Caki2 (cell line): ENCODE measurements at regions not wholly inside any gene's neighbourhood (a gene's known extent, or its start where the extent isn't known, plus 50 kb on each side); places are given as distances from the start of the nearest gene placed in this dataset.
"Not testable (repeated sequence)": the region's sequence is repeated elsewhere in the genome, so short reads cannot be mapped to it uniquely, and the experiment has no call there.

Experiments used
- DNase-seq: peaks from one replicate; pipeline ENCODE4 v3.0.0-alpha.2; 2015; ENCODE audit warnings: low read depth
- in situ Hi-C: cut with HindIII; loops from 2 replicates; pipeline ENCODE4 v1.10.0; 2016; ENCODE audit warnings: low sequenced_read_pairs, low pct_unique_long_range_greater_than_20kb, mixed read lengths

DNA sequence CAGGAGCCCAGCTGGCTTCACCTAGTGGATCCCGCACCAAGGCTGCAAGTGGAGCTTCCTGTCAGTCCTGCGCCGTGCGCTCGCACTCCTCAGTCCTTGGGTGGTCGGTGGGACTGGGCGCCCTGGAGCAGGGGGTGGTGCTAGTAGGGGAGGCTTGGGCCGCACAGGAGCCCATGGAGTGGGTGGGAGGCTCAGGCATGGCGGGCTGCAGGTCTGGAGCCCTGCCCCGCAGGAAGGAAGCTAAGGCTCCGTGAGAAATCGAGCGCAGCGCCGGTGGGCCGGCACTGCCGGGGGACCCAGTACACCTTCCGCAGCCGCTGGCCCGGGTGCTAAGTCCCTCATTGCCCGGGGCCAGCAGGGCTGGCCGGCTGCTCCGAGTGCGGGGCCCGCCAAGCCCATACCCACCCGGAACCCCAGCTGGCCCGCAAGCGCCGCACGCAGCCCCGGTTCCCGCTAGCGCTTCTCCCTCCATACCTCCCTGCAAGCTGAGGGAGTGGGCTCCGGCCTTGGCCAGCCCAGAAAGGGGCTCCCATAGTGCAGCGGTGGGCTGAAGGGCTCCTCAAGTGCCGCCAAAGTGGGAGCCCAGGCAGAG, 1425.2 kb upstream of the PRMT6 start:
- DNase-seq, in situ Hi-C loops: not testable (repeated sequence)

DNA sequence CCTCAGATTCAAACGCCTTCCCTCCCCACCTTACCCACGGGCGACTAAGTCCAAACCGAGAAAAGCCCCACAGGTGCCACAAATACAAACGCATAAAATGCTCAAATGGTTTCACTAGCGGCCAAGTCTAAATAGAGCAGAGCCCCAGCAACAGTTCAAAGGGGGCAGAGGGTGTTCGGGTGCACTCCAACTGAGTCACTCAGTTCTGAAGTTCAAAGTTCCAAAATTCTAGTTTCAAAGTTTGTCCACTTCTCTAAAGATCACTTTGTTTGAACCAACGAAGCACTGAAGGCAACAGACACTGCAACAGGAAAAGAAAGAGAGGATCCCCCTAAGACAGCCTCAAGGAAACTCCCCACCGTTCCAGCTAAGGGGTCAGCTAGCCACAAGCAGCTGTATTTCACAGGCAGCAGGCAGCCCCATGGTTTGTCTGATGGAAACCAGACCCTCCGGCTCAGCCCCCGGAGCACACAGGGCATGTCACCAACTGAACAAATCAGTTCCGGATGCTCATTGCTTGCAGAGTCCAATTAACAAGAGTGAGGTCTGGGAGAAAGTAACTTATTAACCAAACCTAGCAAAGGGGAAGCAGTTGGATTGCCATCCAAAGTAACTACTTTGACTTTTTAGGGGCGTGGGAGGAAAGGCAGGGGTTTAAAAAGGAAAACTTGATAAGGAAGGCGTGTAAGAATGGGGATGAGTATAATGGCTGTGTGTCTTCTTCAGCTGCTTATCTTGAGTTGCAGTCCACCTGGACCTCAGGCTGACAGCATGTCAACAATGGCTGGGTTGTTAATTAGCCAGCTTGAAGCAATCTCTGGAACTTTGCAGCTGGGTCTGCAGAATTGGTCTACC, 1423.9 kb upstream of the PRMT6 start:
- DNase-seq, result peak; percentile 48
- in situ Hi-C loops, result no loop called here

DNA sequence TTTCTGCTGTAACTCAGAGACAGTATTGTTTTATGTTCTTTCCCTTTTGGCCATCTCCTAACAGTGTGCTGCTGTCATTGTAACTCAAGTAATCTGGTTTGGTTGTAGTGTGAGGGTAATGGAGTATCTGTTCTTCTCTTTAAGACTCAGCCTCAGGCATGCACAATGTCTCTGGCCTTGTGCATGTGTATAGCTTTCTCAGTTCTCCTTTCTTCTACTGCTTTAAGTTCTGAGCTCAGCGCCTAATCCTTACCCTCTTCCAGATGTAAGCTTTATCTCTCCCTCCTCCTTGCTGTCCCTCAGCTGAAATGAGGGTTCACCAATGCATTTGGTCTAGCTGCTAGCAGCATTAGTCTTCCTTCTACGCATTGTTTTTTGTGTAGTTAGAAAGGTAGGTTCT, 1420.4 kb upstream of the PRMT6 start:
- in situ Hi-C loops, result no loop called here
- no peak for DNase-seq

DNA sequence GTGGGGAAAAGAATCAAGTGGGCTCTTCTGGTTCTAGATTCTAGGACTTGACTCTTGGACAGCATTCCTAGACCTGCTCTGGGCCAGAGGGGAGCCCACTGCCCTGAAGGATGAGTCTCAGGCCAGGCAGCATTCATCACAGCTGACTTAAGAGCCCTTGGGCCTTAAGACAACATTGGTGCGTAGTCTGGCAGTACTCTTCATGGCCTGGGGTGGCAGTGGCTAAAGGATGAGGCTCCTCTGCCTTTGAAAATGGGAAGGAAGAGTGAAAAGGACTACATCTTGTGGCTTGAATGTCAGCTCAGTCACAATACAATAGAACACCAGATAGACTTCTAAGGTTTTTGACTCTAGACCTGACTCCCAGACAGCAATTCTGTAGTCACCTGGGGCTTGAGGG, 1415.1 kb upstream of the PRMT6 start:
- in situ Hi-C loops, result no loop called here

DNA sequence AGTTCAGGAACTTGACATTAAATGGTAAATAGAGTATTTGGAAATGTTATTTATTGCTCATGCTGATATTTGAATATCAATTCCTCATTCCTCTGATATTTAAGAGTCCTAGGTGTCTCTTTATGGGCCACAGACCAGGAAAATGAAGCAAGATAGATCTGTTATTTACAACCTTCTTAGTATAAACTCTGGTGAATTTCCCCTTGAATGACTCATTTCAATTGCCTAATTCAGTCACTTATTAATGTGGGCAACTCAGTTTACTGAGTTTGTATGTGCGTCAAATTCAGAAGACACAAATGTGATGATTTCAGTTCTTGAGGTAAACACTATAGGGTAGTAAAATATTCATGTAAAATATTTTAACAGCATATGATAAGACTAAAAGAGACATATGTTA, 1404.4 kb upstream of the PRMT6 start:
- DNase-seq, result peak; percentile 41

More for the DNA sequence above, 1415.1 kb upstream of the PRMT6 start:
- no peak for DNase-seq

DNA sequence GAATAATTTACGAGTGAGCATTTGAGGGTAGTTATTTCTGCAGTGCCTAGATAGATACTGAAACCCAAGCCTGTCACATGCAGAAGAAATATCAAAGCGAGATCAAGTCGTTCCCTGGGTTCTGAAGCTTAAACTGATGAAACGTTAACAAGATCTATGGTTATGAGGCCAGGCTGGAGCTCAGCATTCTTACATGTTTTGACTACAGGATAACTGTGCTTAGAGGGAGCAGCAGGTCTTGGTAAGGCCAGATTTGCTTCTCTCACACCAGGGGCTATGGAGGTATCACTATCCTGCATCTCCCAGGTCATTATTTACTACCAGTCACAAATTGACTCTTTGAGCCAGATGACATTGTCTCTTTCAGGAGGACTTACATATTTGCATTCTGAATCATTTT, 1401.4 kb upstream of the PRMT6 start:
- in situ Hi-C loops, result no loop called here
- no peak for DNase-seq

More for the DNA sequence above, 1404.4 kb upstream of the PRMT6 start:
- in situ Hi-C loops, result no loop called here

DNA sequence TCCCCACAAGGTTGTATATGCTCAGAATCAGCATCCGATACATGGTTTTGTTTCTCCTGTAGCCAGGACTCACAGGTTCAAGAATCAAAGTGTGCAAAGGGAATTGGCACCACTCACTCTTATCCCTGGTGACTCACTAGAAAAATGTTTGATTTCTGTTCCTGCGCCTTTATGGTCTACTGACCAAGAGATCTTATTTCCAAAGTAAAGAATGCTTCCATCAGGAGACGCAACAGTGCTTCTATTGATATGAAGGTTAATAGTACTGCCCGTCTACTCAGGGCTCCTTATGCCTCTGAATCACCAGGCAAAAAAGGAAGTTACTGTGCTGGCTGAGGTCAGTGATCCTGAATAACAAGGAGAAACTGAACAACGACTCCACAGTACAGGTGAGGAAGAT, 1392.0 kb upstream of the PRMT6 start:
- DNase-seq, result peak; percentile 91
- in situ Hi-C loops, result no loop called here

DNA sequence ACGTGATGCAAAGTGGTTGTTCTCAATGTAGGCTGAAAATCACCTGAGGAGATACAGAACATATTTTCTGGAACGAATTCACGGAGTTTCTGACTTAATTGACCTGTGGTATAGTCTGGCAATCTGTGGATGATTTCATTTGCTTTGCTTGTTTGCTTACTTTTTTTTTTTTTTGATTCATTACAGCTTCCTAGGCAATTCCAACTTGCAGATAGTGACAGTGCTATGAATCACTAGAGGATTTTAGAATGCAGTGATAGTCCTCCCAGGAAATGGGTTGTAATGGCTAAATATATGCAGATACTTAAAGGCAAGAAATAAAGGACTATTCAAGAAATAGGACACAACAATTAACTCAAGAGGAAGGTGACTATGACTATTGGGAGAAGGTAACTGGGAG, 1378.1 kb upstream of the PRMT6 start:
- DNase-seq, result peak; percentile 51
- in situ Hi-C loops, result no loop called here

DNA sequence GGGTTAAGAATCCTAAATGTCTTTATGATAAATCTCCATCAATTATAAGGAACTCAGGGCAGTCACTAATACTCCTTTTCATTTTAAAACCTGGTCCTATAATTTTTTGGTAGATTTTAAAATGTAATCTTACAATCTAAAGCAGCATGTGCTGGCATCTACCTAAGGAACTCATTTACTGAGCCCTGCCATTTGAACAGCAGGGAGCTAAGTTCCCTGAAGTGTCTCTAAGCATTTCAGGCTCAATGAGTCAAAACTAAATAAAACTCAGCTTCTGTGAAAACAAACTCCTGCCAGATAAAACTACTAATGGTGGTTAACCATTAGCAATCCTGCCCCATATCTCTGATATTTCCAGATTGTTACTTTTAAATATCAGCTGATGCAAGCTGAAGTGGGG, 1371.8 kb upstream of the PRMT6 start:
- in situ Hi-C loops, result no loop called here

DNA sequence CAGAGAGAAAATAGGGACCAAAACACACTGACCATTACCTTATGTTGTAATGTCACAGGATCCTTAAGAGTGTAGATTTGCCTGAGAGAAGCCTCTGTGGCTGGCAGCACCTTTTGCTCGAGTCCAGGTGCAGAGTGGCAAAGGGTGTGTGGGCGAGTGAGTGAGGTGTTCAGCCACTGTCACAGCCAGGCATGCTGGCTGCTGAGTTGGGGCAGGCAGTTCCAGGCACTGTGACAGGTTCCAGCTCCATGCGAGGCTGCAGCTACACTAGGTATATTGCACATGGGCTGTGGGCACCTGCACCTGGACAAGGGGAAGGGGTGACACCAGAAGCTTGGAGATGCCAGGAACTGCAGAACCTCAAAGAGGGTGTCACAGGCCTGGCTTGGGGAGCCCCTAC, 1370.4 kb upstream of the PRMT6 start:
- in situ Hi-C loops, result no loop called here
- no peak for DNase-seq

More for the DNA sequence above, 1371.8 kb upstream of the PRMT6 start:
- DNase-seq, result peak; percentile 38

DNA sequence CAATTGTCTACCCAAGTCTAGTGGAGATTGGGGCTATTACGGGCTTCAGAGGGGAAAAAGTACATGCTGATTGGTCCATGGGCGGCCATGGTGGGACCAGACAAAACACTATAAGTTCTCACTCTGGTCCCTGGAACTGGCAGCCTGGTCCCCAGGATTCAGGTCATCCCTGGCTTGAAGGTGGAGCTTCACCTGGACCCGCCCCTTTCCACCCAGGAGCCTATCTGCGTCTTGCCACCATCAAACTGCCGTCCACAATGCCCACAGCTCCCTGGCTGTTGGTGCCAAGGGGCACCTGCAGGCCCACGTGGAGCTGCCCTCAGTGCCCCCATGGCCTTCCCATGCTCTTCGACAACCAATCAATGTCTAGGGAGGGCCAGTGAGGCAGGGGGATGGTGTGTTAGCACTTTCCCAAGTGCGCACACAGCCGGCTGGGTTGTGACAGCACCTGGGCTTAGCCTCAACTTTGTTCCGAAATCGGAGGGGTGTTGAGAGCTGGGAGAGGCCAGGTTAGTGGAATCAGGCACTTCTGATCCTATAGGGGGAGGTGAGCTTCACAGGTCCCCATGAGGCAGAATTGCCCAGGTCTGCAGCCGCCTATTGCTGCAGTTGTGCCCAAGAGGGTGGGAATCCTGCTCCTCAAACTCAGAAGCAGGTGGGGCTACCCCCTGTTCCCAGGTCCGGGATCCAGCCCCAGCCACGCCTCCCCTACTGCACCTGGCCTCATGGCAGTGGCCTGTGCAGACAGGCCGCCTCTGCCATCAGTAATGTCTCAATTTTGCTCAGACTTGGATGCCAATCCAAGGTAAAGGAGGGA, 1369.4 kb upstream of the PRMT6 start:
- no peak for DNase-seq
- in situ Hi-C loops, result no loop called here

DNA sequence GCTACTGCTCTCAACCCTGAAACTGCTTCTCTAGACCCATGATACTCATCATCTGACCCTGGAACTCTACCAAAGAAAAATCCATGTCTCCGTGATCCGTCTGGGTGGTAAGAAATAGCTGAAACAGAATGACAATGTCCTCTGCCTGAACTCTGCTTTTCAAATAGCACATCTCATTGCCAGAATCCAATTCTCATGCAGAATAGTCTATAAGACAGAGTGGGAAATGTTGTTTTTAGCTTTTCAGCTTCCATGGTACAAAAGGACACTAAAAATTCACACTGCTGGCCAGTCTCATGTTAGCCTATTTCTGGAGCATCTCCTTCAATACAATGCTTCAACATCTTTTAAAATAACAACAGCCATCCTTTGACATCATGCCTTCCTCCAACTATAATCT, 1355.8 kb upstream of the PRMT6 start:
- in situ Hi-C loops, result no loop called here
- no peak for DNase-seq

DNA sequence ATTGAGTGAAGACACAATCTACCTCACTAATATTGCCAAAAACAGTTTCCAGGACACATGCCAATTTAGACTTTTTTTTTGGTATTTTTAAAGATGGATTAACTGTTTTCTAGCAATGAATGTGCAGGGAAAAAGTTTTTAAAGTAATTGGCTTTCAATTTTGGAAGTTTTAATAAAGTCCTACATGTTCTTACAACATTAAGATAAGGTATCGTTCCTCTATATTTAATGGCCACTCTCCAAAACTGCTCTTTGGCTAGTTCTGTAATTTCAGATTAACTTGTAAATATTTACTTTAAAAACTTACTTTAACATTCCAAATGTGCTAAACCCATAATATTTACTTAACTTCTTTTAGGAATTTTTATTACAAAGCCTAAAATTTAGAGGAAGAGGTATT, 1332.2 kb upstream of the PRMT6 start:
- DNase-seq, result no peak
- in situ Hi-C loops, result no loop called here

DNA sequence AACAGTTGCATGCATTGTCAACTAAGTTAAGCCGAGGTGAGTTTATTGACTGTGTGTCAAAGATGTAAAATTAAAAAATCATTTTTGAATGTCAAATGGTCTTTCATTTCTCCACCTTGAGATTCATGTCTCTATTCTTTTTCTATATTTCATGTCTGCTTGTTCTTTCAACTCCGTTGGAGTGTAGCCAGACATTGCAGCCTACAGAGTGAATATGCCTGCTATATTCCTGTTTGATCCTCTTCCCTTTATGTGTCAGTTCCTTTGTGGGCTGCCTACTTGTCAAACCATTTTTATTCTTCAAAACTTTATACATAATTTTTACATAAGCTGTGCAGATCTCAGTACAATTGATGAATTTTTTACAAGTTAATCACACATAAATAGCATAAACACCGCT, 1325.8 kb upstream of the PRMT6 start:
- in situ Hi-C loops, result no loop called here
- no peak for DNase-seq

DNA sequence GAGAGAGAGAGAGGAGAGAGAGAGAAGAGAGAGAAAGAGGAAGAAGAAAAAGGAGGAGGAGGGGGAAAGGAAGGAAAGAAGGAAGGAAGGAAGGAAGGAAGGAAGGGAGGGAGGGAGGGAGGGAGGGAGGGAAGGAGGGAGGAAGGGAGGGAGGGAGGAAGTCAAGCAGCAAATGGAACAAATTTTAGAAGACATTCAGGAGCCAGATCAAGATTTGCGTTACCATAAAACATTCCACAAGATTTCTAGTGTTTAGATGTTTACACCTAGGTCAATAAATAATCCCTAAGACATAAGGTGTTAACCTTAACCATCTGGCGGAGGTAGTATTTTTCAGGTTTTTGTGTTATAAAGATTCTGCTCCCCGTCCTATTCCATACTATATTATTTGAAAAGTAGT, 1320.1 kb upstream of the PRMT6 start:
- no peak for DNase-seq
- in situ Hi-C loops, result no loop called here

DNA sequence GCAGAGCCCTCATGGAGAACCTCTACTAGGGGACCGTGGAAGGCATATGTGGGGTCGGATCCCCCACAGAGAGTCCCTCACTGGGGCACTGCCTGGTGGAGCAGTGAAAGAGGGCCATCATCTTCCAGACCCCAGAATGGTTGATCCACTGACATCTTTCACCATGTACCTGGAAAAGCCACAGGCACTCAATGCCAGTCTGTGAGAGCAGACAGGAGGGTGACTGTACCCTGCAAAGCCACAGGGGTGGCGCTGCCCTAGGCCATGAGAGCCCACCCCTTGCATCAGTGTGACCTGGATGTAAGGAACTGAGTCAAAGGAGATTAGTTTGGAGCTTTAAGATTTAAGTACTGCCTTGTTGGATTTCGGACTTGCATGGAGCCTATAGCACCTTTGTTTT, 1276.7 kb upstream of the PRMT6 start:
- DNase-seq, result no peak
- in situ Hi-C loops, result no loop called here

DNA sequence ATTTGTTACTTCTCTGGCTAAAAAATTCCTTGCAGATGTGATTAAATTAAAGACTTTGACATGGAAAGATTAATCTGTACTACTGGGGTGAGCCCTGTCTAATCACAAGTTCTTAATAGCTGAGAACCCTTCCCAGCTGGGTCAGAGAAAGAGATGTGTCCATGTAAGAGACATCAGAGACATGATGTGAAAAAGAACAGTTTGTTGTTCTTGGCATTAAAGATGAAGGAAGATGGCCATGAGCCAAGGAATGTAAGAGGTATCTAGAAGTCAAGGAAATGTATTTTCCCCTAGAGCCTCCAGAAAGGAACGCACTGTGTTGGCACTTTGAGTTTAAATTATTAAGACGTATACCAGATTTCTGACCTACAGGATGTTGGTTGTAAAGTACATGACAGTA, 1271.5 kb upstream of the PRMT6 start:
- DNase-seq, result peak; percentile 5
- in situ Hi-C loops, result no loop called here

DNA sequence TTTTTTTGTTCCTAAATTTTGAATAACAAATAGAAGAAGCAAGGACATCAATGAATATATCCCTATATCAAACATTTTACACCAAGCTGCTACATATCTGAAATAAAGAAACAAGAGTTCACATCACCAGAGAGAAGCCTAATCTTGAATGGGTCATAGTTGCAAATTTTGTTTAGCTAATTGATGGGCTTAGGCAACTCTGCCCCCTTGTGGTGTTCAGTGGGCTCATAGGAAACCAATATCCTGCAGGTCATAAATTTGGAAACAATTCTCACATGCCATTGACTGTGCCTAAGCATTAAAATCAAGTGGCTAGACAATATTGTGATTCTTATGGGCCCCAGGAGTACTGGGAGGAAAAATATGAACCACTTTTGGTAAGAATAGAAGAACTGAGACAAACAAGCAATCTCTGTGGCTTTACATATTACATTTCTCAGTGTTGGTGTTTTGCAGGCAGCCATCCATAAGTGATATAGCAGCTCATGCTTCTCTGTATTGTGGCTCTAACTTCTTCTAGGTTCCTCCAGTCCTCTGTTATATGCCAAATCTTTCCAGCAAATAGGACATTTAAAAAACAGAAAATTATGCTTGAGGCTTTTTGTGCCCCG, 1262.8 kb upstream of the PRMT6 start:
- in situ Hi-C loops, result no loop called here
- DNase-seq, result peak; percentile 25

DNA sequence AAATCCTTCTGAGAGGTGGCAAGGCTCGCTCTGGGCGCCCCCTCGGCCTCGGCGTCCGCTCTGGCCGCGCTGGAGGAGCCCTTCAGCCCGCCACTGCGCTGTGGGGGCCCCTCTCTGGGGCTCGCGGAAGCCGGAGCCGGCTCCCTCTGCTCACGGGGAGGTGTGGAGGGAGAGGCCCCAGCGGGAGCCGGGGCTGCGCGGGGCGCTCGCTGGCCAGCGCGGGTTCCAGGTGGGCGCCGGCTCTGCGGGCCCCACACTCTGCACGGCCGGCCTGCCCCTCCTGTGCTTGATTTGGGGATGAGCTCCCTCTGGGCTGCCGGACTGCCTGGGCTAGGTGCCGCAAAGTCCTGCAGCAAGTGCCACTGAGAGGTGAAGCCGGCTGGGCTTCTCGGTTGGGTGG, 1260.7 kb upstream of the PRMT6 start:
- DNase-seq, result no peak
- in situ Hi-C loops, result no loop called here
